Natural killer cell treated with Interleukin-12 subunit alpha and Interleukin-12 subunit beta and Interleukin-15 and Interleukin-18, amount 100 ng/mL, for 72 hours (primary cell): ENCODE measurements at regions not wholly inside any gene's neighbourhood (a gene's known extent, or its start where the extent isn't known, plus 50 kb on each side); places are given as distances from the start of the nearest gene placed in this dataset.

Source experiments
- ATAC-seq, 2 donors: fragments of 150-1000 bp; cut with Tn5 transposase in 1 of 2; sonication (Bioruptor Pico), chemical (Tn5 transposase) in 1 of 2; 2 replicates each; pipeline ENCODE4 v1.10.0; 2021
- DNase-seq: peaks from one replicate; pipeline ENCODE4 v3.0.0; 2022; ENCODE audit warnings: low spot score
- H3K27ac Mint-ChIP-seq, 2 donors: 1 replicate in 1 of 2; 2 replicates in 1 of 2; pipeline ENCODE4 v1.8.0; 2022; ENCODE audit warnings: mixed read lengths in 2 of 2, mild to moderate bottlenecking in 1 of 2, moderate library complexity in 1 of 2
- H3K27me3 Mint-ChIP-seq, 2 donors: 1 replicate in 1 of 2; 2 replicates in 1 of 2; pipeline ENCODE4 v1.8.0; 2022; ENCODE audit warnings: mixed read lengths in 2 of 2
- H3K36me3 Mint-ChIP-seq: one replicate; pipeline ENCODE4 v1.8.0; 2022; ENCODE audit warnings: mixed read lengths
- H3K4me1 Mint-ChIP-seq, 2 donors: 1 replicate in 1 of 2; 2 replicates in 1 of 2; pipeline ENCODE4 v1.8.0; 2022; ENCODE audit warnings: low read depth in 2 of 2, mixed read lengths in 2 of 2, mild to moderate bottlenecking in 1 of 2
- H3K4me3 Mint-ChIP-seq: one replicate; pipeline ENCODE4 v1.8.0; 2022; ENCODE audit warnings: mixed read lengths
- H3K9me3 Mint-ChIP-seq: 2 replicates; pipeline ENCODE4 v1.8.0; 2022; ENCODE audit warnings: mixed read lengths

DNA sequence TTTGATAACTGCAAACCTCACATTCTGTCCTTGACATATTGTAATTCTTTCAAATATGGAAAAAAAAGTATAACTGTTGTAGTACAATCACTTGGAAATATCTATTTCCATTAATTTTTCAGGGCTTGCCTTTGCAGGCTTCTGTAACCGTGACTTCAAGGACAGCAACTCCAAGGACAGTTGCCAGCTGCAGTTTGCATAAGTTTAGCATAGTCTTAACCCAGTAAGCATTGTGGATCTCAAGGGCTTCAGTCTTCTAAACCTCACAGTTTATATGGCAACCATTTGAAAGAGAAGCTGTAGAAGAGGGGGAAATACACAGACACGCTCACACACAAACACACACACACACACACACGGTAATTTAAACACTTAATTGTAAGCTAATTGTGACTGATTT is 112.8 kb upstream of the GPR149 start:
- ATAC-seq (no peak), DNase-seq (no peak)
- Mint-ChIP-seq H3K27me3 (no peaks in the 10 kb centered on the region), H3K4me3 (no peak overlapping the region), H3K36me3 (no peaks in the 10 kb centered on the region), H3K4me1 (no peaks in the 10 kb centered on the region), H3K9me3 (peaks cover 9% of the 10 kb centered on the region), H3K27ac (no peak overlapping the region)

DNA sequence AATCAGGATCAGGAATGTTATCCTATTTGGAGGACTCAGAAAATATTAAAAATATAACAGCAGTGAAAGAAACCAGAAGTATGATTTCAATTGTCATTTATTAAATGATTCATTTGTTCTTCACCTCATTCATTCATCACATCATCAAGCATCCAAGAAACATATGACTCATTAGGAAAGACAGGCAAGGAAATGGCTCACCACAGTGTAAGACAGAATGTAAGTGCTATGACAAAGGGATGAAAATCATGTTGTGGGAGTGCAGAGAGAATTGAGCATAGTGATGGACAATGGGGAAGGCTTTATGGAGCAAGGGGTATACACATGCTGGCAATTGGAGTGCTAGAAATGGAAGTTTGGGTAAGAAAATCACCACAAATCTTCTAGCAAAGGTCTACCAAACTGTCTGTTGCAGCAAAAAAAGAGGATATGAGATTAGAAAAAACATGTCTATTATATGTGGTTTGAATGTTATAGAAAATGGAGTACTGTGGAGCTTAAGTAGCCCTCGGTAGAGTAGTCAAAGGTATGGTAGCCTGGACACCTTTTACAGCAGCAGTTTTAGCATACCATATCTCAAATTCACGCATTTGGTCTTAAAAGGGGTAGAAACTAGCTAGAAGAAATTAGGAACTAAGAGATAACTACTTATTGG is 111.1 kb upstream of the GPR149 start:
- H3K27ac Mint-ChIP-seq: no peak overlapping the region
- H3K4me3 Mint-ChIP-seq: no peak overlapping the region
- H3K4me1 Mint-ChIP-seq: no peaks in the 10 kb centered on the region
- DNase-seq: no peak
- H3K9me3 Mint-ChIP-seq: peaks cover 16% of the 10 kb centered on the region
- H3K27me3 Mint-ChIP-seq: no peaks in the 10 kb centered on the region
- ATAC-seq: no peak
- H3K36me3 Mint-ChIP-seq: no peaks in the 10 kb centered on the region

DNA sequence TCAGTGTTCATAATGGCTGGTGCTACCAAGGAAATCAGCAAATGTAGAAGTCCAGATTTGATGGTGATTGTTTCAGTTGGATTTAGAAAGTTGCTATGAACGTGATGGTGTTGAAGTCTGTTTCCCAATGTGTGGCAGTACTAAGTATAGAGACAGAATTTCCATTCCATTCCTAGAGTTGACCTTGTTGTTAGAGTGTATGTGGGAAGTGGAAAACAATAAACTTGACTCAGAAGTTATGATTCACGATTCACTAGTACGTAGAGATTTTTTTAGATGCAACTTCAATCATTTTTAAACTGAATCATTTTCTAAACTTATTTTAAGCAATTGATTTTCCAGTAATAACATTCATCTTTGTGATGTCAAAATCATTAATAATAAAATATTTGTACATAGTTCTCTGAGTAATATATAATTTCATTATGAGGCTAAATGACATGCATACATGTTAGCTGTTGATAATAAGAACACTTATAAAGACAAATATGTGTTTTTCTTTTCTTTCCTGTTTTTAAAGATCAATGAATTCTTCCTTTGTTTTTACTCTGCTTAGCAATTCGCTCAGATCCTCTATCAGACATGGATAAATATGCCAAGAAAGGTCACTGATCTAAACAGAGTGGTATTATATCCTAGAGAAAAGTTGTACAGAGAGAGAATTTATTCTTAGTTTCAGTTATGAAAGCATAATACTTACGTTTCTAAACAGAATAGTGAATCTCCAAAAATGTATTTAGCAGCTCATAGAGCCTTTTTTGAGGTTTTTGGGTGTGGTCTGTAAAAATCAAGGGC is 108.8 kb upstream of the GPR149 start:
- H3K4me1 Mint-ChIP-seq: no peaks in the 10 kb centered on the region
- H3K36me3 Mint-ChIP-seq: no peaks in the 10 kb centered on the region
- H3K9me3 Mint-ChIP-seq: peaks cover 20% of the 10 kb centered on the region
- H3K4me3 Mint-ChIP-seq: no peak overlapping the region
- H3K27ac Mint-ChIP-seq: no peak overlapping the region
- no peak for DNase-seq
- H3K27me3 Mint-ChIP-seq: no peaks in the 10 kb centered on the region
- ATAC-seq: no peak

DNA sequence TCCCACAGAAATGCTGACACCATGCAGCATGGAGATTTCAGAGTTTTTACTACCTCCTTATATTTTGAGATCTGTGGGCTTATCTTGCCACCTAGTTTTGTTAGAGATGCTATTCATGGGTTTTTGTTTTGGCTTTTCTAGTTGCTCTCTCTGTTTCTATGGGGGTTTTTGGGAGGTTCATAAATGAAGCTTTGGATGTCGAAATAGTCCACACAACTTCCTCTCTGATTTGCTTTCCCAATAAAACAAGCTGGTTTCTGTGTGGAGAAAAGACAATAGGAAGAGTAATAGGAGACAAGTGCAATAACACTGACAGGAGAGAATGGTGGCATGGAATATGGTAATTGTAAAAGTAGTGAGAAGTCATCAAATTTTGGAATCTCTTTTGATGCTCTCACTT is 106.8 kb upstream of the GPR149 start:
- no peaks in the 10 kb centered on the region for H3K36me3 Mint-ChIP-seq
- no peak for ATAC-seq
- no peaks in the 10 kb centered on the region for H3K27me3 Mint-ChIP-seq
- H3K27ac Mint-ChIP-seq: no peak overlapping the region
- H3K9me3 Mint-ChIP-seq: peaks cover 20% of the 10 kb centered on the region
- no peak overlapping the region for H3K4me3 Mint-ChIP-seq
- DNase-seq: no peak
- H3K4me1 Mint-ChIP-seq: no peaks in the 10 kb centered on the region

DNA sequence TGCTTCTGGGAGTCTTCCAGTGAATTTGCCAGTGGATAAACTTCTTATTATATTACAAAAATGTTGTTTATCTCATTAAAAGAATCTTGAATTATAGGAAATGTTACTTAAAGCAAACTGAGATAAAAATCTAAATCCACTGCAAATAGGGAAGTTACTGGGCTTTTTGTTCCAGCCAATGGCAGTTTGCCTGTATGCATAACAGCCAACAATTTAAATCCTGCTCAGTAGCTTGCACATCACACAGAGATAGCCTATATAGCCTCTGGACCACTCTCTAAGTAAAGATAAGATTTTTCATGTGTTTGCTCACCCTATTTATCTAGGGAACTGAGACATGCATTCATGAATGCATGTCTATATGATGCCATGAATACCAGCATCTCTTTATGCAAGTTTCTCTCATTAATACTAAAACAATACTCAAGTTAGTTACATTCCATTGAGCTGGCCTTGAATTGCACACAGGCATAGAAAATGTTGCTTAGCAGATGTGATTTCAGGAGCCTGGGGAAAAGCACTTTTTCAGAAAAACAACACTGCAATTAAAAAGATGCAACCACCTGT is 92.1 kb upstream of the GPR149 start:
- H3K27ac Mint-ChIP-seq: no peak overlapping the region
- ATAC-seq: no peak
- H3K36me3 Mint-ChIP-seq: no peaks in the 10 kb centered on the region
- no peaks in the 10 kb centered on the region for H3K27me3 Mint-ChIP-seq
- no peak for DNase-seq
- no peak overlapping the region for H3K4me3 Mint-ChIP-seq
- no peaks in the 10 kb centered on the region for H3K4me1 Mint-ChIP-seq
- H3K9me3 Mint-ChIP-seq: peaks cover 10% of the 10 kb centered on the region

DNA sequence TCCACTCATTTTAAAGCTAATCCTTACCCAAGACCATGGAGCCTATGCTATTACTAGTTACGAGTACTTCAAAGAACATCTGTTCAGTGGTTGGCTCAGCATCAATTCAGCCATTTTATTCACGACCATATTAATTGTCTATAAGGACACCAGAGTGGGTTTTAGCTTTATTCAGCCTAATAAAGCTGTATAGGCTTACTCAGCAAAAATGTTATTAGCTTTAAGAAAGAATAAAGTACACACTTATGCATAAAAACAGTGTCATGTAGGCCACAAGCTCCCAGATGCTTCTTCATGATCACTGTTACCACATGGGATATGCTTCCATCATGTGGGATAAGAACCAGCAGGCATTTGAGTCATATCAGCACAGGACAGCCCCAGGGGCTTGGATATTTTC is 87.4 kb upstream of the GPR149 start:
- Mint-ChIP-seq H3K27me3 (no peaks in the 10 kb centered on the region), H3K36me3 (no peaks in the 10 kb centered on the region), H3K27ac (no peak overlapping the region), H3K9me3 (peaks cover 15% of the 10 kb centered on the region), H3K4me3 (no peak overlapping the region), H3K4me1 (no peaks in the 10 kb centered on the region)
- DNase-seq (no peak), ATAC-seq (no peak)

DNA sequence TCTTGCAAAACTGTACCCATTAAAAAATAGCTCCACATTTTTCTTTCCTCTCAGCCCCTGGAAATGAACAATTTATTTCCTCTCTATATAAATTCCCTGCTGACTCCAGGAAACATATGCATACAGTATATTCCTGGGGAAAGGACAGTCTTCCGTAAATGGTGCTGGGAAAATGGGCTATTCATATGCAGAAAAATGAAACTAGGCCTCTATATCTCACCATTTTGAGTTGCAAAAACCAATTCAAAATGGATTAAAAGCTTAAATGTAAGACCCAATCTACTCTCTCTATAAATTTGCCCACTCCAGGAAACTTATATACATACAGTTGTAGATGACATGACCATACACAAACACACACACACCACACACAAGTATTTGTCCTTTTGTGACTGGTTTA is 85.9 kb upstream of the GPR149 start:
- H3K27me3 Mint-ChIP-seq: no peaks in the 10 kb centered on the region
- no peaks in the 10 kb centered on the region for H3K36me3 Mint-ChIP-seq
- DNase-seq: no peak
- H3K4me1 Mint-ChIP-seq: no peaks in the 10 kb centered on the region
- no peak overlapping the region for H3K4me3 Mint-ChIP-seq
- H3K9me3 Mint-ChIP-seq: peaks cover 19% of the 10 kb centered on the region
- no peak for ATAC-seq
- no peak overlapping the region for H3K27ac Mint-ChIP-seq

DNA sequence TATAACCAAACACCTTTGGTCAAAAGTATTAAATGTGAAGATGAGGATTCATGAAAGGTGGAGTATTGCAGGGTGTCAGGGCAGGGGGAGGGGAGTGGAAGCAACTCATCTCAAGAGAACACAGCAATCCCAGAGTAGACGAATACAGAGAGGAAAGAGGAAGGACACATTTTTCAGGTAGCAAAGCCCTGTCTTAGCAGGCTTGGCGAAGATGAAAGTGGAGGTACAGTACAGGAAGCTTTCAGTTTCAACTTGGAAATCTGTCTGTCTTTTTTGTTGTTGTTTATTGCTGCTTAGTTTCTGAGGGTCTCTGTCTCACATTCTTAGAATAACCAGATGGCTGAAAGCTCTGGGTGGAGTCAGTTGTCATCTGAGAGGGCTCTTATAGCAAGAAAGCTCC is 80.8 kb upstream of the GPR149 start:
- ATAC-seq (no peak), DNase-seq (no peak)
- Mint-ChIP-seq H3K27me3 (no peaks in the 10 kb centered on the region), H3K4me3 (no peak overlapping the region), H3K27ac (no peak overlapping the region), H3K9me3 (peaks cover 6% of the 10 kb centered on the region), H3K36me3 (no peaks in the 10 kb centered on the region), H3K4me1 (no peaks in the 10 kb centered on the region)

DNA sequence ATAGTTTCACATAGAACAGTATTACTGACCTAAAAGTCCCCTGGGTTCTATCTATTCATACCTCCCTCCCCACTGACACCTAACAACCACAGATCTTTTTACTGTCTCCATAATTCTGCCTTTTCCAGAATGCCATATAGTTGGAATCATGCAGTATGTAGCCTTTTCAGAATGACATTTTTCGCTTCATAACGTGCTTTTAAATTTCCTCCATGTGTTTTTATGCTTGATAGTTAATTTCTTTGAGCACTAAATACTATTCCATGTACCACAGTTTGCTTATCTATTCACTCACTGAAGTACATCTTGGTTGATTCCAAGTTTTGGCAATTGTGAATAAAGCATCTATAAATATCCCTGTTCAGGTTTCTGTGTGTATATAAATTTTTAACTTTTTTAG is 77.7 kb upstream of the GPR149 start:
- Mint-ChIP-seq H3K9me3 (peaks cover 3% of the 10 kb centered on the region), H3K27ac (no peak overlapping the region), H3K36me3 (no peaks in the 10 kb centered on the region), H3K4me1 (no peaks in the 10 kb centered on the region), H3K4me3 (no peak overlapping the region), H3K27me3 (no peaks in the 10 kb centered on the region)
- ATAC-seq: no peak
- DNase-seq: no peak

DNA sequence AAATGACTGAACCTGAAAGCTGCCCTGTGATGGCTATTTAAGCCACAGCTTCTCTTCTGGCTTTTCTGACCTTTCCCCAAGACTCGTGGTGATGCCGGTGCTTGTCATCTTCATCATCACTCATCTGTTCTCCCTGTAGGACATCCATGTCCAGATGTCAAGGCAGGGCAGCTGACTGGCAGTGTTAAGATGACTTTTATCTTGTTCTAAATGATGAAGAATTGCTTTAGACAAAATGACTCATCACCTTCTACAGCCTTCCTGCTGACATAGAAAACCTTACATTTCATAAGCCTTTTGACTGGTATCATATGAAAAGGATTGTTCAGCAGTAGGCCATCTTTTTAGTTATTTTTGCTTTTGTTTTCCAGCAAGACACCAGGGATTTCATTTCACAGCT is 67.0 kb upstream of the GPR149 start:
- Mint-ChIP-seq H3K27me3 (no peaks in the 10 kb centered on the region), H3K36me3 (no peaks in the 10 kb centered on the region), H3K9me3 (peaks cover 5% of the 10 kb centered on the region), H3K4me1 (no peaks in the 10 kb centered on the region), H3K27ac (no peak overlapping the region), H3K4me3 (no peak overlapping the region)
- DNase-seq (no peak), ATAC-seq (no peak)

DNA sequence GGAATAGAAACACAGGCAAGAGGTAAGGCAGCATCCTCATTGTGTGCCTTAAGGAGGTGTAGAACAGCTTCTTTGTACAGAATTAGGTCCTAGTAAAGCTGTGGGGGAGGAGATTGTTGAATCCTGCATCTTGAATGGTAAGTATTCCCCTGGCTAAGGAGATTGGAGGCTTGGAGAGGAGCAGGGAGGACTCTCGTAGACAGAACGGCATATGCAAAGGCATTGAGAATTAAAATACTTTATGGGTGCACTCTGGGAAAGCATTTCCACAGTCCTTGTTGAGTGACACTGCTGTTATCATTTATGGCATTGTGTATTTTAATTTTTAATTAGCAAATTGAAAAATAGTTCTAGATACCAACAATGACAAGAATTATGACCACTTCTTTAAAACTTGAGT is 66.5 kb upstream of the GPR149 start:
- no peaks in the 10 kb centered on the region for H3K36me3 Mint-ChIP-seq
- H3K4me3 Mint-ChIP-seq: no peak overlapping the region
- H3K4me1 Mint-ChIP-seq: no peaks in the 10 kb centered on the region
- no peak for DNase-seq
- peaks cover 3% of the 10 kb centered on the region for H3K9me3 Mint-ChIP-seq
- H3K27me3 Mint-ChIP-seq: no peaks in the 10 kb centered on the region
- no peak for ATAC-seq
- H3K27ac Mint-ChIP-seq: no peak overlapping the region

DNA sequence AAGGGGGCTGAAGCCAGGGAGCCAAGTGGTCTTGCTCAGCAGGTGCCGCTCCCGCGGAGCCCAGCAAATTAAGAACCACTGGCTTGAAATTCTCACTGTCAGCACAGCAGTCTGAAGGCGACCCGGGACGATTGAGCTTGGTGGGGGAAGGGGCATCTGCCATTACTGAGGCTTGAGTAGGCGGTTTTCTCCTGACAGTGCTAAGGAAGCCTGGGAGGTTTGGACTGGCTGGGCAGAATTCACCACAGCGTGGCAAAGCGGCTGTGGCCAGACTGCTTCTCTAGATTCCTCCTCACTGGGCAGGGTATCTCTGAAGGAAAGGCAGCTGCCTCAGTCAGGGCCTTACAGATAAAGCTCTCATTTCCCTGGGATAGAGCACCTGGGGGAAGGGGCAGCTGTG is 57.0 kb upstream of the GPR149 start:
- peaks cover 4% of the 10 kb centered on the region for H3K36me3 Mint-ChIP-seq
- H3K27ac Mint-ChIP-seq: no peak overlapping the region
- H3K4me1 Mint-ChIP-seq: no peaks in the 10 kb centered on the region
- H3K4me3 Mint-ChIP-seq: no peak overlapping the region
- peaks cover 21% of the 10 kb centered on the region for H3K9me3 Mint-ChIP-seq
- ATAC-seq: no peak
- H3K27me3 Mint-ChIP-seq: no peaks in the 10 kb centered on the region
- DNase-seq: no peak

DNA sequence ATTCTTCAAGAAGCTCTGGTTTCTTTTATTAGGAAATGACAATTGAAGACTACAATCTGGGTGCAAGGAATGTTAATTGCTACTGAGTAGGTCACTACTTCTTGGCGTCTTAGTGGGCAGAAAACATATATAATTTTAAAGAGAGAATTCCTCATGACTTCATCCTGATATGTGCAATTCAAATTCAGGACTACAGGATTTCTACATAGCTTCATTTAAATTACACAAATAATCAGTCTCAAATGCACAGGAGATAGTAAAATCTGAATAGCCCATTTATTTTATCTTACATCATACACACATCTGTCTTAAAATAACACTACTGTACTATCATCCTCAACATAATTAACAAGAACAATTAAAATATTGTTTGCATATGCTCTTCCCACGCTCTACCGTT is 52.5 kb upstream of the GPR149 start:
- no peaks in the 10 kb centered on the region for H3K27me3 Mint-ChIP-seq
- no peak for ATAC-seq
- no peaks in the 10 kb centered on the region for H3K36me3 Mint-ChIP-seq
- no peak overlapping the region for H3K27ac Mint-ChIP-seq
- H3K9me3 Mint-ChIP-seq: peaks cover 9% of the 10 kb centered on the region
- H3K4me3 Mint-ChIP-seq: no peak overlapping the region
- DNase-seq: no peak
- no peaks in the 10 kb centered on the region for H3K4me1 Mint-ChIP-seq

DNA sequence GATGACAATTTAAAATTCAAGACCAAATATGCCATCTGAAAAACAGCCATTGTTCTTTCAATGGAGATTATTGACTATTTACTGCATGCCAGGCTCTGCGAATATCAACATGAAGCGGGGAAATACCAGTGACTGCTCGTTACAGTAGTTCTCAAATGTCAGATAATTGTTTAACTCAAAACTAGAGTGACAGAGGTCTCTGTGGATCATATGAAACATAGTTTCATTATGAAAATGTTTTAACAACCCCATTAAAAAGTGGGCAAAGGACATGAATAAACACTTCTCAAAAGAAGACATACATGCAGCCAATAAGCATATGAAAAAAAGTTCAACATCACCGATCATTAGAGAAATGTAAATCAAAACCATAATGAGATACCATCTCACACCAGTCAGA is 50.0 kb upstream of the GPR149 start:
- ATAC-seq: no peak
- peaks cover 9% of the 10 kb centered on the region for H3K9me3 Mint-ChIP-seq
- no peak overlapping the region for H3K27ac Mint-ChIP-seq
- H3K4me1 Mint-ChIP-seq: no peaks in the 10 kb centered on the region
- H3K4me3 Mint-ChIP-seq: no peak overlapping the region
- H3K27me3 Mint-ChIP-seq: no peaks in the 10 kb centered on the region
- DNase-seq: no peak
- H3K36me3 Mint-ChIP-seq: no peaks in the 10 kb centered on the region
